GM18951 (cell line): ENCODE measurements at regions not wholly inside any gene's neighbourhood (a gene's known extent, or its start where the extent isn't known, plus 50 kb on each side); places are given as distances from the start of the nearest gene placed in this dataset.

Experiments
- POLR2A ChIP-seq: IDR thresholded peaks from 4 replicates; pipeline ENCODE4 v1.6.1; 2011; ENCODE audit warnings: mild to moderate bottlenecking; ENCODE audit not compliant: insufficient read length, insufficient read depth; ENCODE audit errors: extremely low read depth
- in situ Hi-C: fragments of 300-500 bp; cut with MboI; formaldehyde crosslinking; loops from one replicate; pipeline ENCODE4 v1.12.0; 2022; ENCODE audit warnings: low sequenced_read_pairs, mixed read lengths, inconsistent platforms; ENCODE audit not compliant: unreplicated experiment

GRCh38 chr2:17252258-17252657 is 266.0 kb downstream of the RAD51AP2 start:
- TF ChIP-seq POLR2A: no peak
- in situ Hi-C loops: no loop called here

GRCh38 chr2:17251171-17251570 is 267.1 kb downstream of the RAD51AP2 start:
- in situ Hi-C loops: no loop called here
- TF ChIP-seq POLR2A: no peak

- no peak for TF ChIP-seq POLR2A
Observed at GRCh38 chr2:17249249-17249648, 269.0 kb downstream of the RAD51AP2 start.

GRCh38 chr2:17245906-17246305 is 272.3 kb downstream of the RAD51AP2 start:
- in situ Hi-C loops: no loop called here
- TF ChIP-seq POLR2A: no peak

More at GRCh38 chr2:17249249-17249648, 269.0 kb downstream of the RAD51AP2 start:
- in situ Hi-C loops: no loop called here

GRCh38 chr2:17242813-17243485 is 275.3 kb downstream of the RAD51AP2 start:
- in situ Hi-C loops: no loop called here
- no peak for TF ChIP-seq POLR2A

GRCh38 chr2:17239550-17239949 is 278.7 kb downstream of the RAD51AP2 start:
- in situ Hi-C loops: no loop called here
- no peak for TF ChIP-seq POLR2A

GRCh38 chr2:17235167-17235566 is 283.1 kb downstream of the RAD51AP2 start:
- no peak for TF ChIP-seq POLR2A

GRCh38 chr2:17232776-17233556 is 285.3 kb downstream of the RAD51AP2 start:
- no peak for TF ChIP-seq POLR2A
- in situ Hi-C loops: no loop called here

More at GRCh38 chr2:17235167-17235566, 283.1 kb downstream of the RAD51AP2 start:
- in situ Hi-C loops: no loop called here

- in situ Hi-C loops: no loop called here
- no peak for TF ChIP-seq POLR2A
Observed at GRCh38 chr2:17231394-17231965, 286.8 kb downstream of the RAD51AP2 start.

GRCh38 chr2:17229414-17229813 is 288.8 kb downstream of the RAD51AP2 start:
- in situ Hi-C loops: loop anchor here (5.0 kb wide), 1 partner anchor 237 kb away; no protein-coding TSS in a partner anchor
- TF ChIP-seq POLR2A: no peak

- in situ Hi-C loops: loop anchor here (5.0 kb wide), 1 partner anchor 236 kb away; no protein-coding TSS in a partner anchor
- TF ChIP-seq POLR2A: no peak
Observed at GRCh38 chr2:17228461-17228860, 289.8 kb downstream of the RAD51AP2 start.

GRCh38 chr2:17227856-17228255 is 290.4 kb downstream of the RAD51AP2 start:
- in situ Hi-C loops: loop anchor here (5.0 kb wide), 1 partner anchor 236 kb away; no protein-coding TSS in a partner anchor
- no peak for TF ChIP-seq POLR2A

GRCh38 chr2:17226941-17227490 is 291.2 kb downstream of the RAD51AP2 start:
- in situ Hi-C loops: loop anchor here (5.0 kb wide), 1 partner anchor 235 kb away; no protein-coding TSS in a partner anchor

More at GRCh38 chr2:17226941-17227490, 291.2 kb downstream of the RAD51AP2 start:
- TF ChIP-seq POLR2A: no peak
